ENCODE measurements at regions not wholly inside any gene's neighbourhood (a gene's known extent, or its start where the extent isn't known, plus 50 kb on each side); places are given as distances from the start of the nearest gene placed in this dataset.

DNA sequence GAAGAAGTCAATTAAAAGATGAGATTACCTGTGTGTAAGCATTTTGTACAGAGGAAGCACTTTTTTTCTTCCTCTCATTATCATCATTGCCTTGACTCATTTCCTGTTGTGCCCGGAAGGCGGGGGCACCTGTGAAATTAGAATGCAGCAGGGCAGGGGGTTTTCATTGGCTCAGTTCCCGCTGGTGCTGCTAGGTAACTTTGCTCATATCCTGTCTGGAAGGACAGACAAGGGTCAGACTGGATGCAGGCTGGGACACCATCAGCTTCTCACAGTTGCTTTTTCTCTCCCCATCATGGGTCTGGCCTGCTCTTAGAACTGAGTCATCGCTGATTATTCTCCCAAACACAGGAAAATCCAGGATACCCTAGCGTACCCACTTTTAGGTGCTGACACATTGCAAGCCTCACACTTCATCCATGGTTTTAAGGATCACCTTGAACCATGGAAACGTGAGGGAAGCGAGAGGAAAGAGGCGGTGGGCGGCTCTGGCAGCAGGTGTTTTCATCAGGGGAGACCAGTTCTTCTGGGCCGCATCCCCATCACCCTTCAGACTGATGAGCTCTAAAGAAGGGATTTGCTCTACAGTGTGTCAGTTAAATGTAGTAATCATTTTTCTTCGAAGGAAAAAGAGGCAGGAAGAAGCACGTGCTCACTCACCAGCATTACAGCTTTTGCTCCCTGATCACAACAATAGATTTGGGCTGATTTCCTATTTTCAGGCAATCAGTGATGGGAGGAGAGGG lies 195.7 kb upstream of the SASH1 start:
- TF ChIP-seq, protein P1, sequence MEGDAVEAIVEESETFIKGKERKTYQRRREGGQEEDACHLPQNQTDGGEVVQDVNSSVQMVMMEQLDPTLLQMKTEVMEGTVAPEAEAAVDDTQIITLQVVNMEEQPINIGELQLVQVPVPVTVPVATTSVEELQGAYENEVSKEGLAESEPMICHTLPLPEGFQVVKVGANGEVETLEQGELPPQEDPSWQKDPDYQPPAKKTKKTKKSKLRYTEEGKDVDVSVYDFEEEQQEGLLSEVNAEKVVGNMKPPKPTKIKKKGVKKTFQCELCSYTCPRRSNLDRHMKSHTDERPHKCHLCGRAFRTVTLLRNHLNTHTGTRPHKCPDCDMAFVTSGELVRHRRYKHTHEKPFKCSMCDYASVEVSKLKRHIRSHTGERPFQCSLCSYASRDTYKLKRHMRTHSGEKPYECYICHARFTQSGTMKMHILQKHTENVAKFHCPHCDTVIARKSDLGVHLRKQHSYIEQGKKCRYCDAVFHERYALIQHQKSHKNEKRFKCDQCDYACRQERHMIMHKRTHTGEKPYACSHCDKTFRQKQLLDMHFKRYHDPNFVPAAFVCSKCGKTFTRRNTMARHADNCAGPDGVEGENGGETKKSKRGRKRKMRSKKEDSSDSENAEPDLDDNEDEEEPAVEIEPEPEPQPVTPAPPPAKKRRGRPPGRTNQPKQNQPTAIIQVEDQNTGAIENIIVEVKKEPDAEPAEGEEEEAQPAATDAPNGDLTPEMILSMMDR (IDR thresholded peaks at IDR 0.05) = no peak
- TF ChIP-seq POLR2A (IDR thresholded peaks at IDR 0.05) = no peak
- no peak for TF ChIP-seq POLR2AphosphoS5 (IDR thresholded peaks at IDR 0.05)

All from breast epithelium (tissue), 3 donors.